Activated CD4-positive, alpha-beta T cell treated with anti-CD3 and anti-CD28 coated beads, Interleukin-2, amount 10 ng/mL, durations not matched to agents 7 days and 5 days (primary cell): ENCODE measurements at regions not wholly inside any gene's neighbourhood (a gene's known extent, or its start where the extent isn't known, plus 50 kb on each side); places are given as distances from the start of the nearest gene placed in this dataset.

Source experiments
- CTCF ChIA-PET: fragments of 350-600 bp; sonication (Branson Sonifier 250); formaldehyde crosslinking; loops from one replicate; lab custom pipeline; 2021; ENCODE audit warnings: antibody characterized with exemption; lab: Charles Lee
- POLR2A ChIA-PET: fragments of 350-600 bp; sonication (Branson Sonifier 250); formaldehyde crosslinking; loops from one replicate; lab custom pipeline; 2021; ENCODE audit warnings: antibody characterized with exemption; lab: Charles Lee
- DNase-seq: peaks from one replicate; pipeline ENCODE4 v3.0.0-alpha.2; 2020
- H3K27ac Mint-ChIP-seq: one replicate; pipeline ENCODE4 v1.8.0; 2021; ENCODE audit warnings: mild to moderate bottlenecking, moderate library complexity, mixed read lengths
- H3K27me3 Mint-ChIP-seq: one replicate; pipeline ENCODE4 v1.8.0; 2021; ENCODE audit warnings: mixed read lengths
- H3K36me3 Mint-ChIP-seq: one replicate; pipeline ENCODE4 v1.8.0; 2021; ENCODE audit warnings: low read depth, mixed read lengths
- H3K4me1 Mint-ChIP-seq: one replicate; pipeline ENCODE4 v1.8.0; 2021; ENCODE audit warnings: mixed read lengths
- H3K4me3 Mint-ChIP-seq: one replicate; pipeline ENCODE4 v1.8.0; 2021; ENCODE audit warnings: mild to moderate bottlenecking, moderate library complexity, mixed read lengths
- H3K9me3 Mint-ChIP-seq: one replicate; pipeline ENCODE4 v1.8.0; 2021; ENCODE audit warnings: mixed read lengths

DNA sequence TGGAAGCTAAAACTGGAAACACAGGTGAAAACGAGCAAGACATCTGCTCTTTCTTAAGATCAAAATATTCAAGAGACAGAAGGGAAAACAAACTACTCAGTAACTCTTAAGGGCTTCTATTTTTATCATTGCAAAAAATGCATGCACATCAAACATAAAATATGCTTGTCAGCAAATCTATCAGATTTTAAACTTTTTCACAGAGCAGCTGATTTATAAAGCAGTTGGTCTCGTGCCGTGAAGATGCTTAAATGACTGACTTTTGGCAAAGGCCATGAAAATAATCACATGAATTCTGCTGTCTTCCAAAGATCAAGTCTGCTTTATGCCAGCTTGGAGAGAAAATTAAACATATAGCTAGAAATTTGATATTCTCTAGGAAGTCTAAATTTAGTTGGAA, 482.1 kb upstream of the HS3ST1 start:
- CTCF ChIA-PET, result no interaction called here
- no peak for DNase-seq
- Mint-ChIP-seq H3K27ac (no peak overlapping the region), H3K4me1 (no peaks in the 10 kb centered on the region), H3K36me3 (no peaks in the 10 kb centered on the region), H3K9me3 (no peaks in the 10 kb centered on the region), H3K4me3 (no peak overlapping the region), H3K27me3 (no peaks in the 10 kb centered on the region)
- POLR2A ChIA-PET, result no interaction called here

DNA sequence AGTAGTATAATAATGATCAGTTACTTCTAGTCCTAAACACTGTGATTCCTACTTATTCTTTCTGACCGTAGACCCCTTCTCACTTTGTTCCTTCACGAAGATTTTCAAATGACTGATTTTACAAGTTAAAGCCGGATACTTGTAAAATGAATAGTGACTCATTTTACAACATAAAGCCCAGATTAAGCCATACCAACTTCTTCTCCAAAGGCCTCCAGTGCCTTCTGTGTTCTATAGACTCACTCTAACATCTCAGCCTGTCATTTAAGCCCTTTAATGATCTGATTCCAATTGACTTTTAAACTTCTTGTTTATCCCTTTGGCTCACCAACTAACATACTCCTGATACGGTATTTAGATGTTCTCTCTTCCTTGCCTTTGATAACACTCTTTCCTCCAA, 480.0 kb upstream of the HS3ST1 start:
- H3K4me1 Mint-ChIP-seq, result no peaks in the 10 kb centered on the region

DNA sequence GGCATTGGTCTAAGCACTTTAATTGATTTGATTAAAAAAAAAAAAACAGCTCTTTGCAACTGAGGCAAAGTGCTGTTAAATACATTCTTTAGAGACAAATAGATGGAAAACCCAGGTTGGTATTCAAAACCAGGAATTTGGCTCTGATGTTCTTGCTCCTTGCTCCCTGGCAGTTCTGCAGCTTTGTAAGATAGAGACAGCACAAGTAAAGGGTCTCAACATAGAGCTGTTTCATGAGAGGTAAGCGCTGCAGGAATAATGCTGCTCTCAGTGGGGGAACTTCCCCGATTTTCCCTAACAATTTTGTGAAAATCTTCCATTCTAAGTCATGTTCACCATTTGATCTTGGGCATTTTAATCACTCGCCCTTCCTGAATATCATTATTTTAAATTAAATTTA, 479.5 kb upstream of the HS3ST1 start:
- CTCF ChIA-PET, result no interaction called here
- H3K36me3 Mint-ChIP-seq, result no peaks in the 10 kb centered on the region
- no peaks in the 10 kb centered on the region for H3K27me3 Mint-ChIP-seq

More for the DNA sequence above, 480.0 kb upstream of the HS3ST1 start:
- ChIA-PET CTCF (no interaction called here), POLR2A (no interaction called here)
- Mint-ChIP-seq H3K36me3 (no peaks in the 10 kb centered on the region), H3K27ac (no peak overlapping the region), H3K9me3 (no peaks in the 10 kb centered on the region), H3K4me3 (no peak overlapping the region), H3K27me3 (no peaks in the 10 kb centered on the region)
- no peak for DNase-seq

DNA sequence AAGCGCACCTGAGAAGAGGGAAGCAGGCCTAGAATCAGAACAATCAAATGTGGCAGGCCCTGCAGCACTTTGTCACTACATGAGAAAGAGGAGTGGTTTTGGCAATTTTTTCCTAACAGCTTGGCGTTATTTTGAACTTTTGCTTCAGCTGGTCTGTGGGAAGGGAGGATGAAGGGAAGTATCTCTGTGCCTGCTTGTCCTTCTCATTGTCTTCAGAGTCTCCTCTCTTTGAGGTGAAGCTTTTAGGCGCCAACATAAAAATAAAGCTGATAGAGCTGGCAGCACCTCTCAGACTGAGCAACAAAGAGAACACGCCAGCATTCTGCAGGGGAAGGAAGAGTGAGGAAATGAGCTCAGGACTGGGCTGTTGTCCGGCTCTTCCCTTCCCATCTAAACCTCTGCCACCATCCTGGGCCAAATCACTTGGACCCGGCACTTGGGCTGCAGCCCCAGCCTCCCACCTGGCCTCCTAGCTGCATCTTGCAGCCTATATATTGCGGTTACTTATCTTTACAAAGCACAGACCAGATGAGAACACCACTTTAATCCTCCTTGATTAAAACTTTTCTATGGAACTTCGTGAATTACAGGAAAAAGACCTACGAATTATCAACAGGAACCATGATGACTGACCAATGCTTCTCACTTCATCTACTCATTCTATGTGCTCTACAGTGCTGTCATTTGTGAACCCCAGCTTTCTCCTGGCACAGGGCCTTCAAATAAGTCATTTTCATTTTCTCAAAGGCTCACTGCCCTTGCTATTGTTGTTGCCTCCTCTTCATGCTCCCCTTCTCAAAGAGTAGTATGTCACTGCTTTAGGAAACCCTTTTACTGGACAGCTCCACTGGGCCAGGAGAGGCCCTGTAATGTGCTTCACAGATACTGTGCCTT, 476.4 kb upstream of the HS3ST1 start:
- H3K4me1 Mint-ChIP-seq, result no peaks in the 10 kb centered on the region
- no peak for DNase-seq
- no peak overlapping the region for H3K4me3 Mint-ChIP-seq
- H3K27ac Mint-ChIP-seq, result no peak overlapping the region
- H3K27me3 Mint-ChIP-seq, result no peaks in the 10 kb centered on the region
- CTCF ChIA-PET, result no interaction called here
- POLR2A ChIA-PET, result no interaction called here
- H3K9me3 Mint-ChIP-seq, result no peaks in the 10 kb centered on the region
- no peaks in the 10 kb centered on the region for H3K36me3 Mint-ChIP-seq

More for the DNA sequence above, 479.5 kb upstream of the HS3ST1 start:
- Mint-ChIP-seq H3K27ac (no peak overlapping the region), H3K4me3 (no peak overlapping the region), H3K4me1 (no peaks in the 10 kb centered on the region), H3K9me3 (no peaks in the 10 kb centered on the region)
- POLR2A ChIA-PET, result no interaction called here
- no peak for DNase-seq

DNA sequence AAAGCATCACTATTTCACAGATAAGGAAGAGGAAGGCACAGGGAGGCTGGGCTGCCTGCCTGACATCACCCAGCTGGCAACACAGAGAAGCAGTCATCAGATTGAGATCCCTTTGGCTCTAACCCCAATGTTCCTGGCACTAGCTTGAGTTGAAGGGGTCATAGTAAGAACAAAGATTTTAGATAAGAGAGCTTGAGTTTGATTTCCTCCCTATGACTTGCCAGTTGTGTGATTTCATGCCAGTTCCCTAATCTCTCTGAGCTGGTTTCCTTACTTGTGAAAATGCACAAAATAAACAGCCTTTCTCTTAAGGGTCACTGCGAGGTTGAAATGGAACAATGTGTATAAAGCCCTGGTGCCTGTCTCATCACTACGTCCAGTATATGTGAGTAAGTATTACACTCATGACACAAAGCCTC, 475.4 kb upstream of the HS3ST1 start:
- ChIA-PET POLR2A (no interaction called here), CTCF (no interaction called here)
- no peak for DNase-seq
- H3K27ac Mint-ChIP-seq, result no peak overlapping the region
- H3K36me3 Mint-ChIP-seq, result no peaks in the 10 kb centered on the region
- no peaks in the 10 kb centered on the region for H3K4me1 Mint-ChIP-seq
- no peak overlapping the region for H3K4me3 Mint-ChIP-seq
- H3K9me3 Mint-ChIP-seq, result no peaks in the 10 kb centered on the region
- no peaks in the 10 kb centered on the region for H3K27me3 Mint-ChIP-seq

DNA sequence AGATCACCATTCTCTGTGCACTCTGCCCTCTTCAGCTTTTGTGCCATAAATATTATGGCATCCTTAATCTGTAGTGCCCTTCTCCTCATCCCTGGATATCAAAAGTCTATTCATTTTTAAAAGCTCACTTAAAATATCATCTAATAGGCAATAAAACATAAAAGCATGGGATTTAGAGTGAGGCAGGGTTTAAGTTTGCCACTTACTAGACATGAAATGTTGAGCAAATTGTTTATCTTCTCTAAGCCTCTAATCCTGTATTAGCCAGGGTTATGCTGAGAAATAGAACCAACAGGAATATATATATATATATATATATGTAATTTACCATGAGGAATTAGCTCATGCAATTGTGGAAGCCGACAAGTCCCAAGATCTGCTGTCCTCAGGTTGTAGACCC, 472.4 kb upstream of the HS3ST1 start:
- no peak for DNase-seq
- POLR2A ChIA-PET, result no interaction called here
- no peaks in the 10 kb centered on the region for H3K36me3 Mint-ChIP-seq
- no peaks in the 10 kb centered on the region for H3K27me3 Mint-ChIP-seq
- no peak overlapping the region for H3K27ac Mint-ChIP-seq
- no peaks in the 10 kb centered on the region for H3K4me1 Mint-ChIP-seq
- H3K9me3 Mint-ChIP-seq, result peaks cover 1% of the 10 kb centered on the region
- H3K4me3 Mint-ChIP-seq, result no peak overlapping the region
- CTCF ChIA-PET, result no interaction called here

DNA sequence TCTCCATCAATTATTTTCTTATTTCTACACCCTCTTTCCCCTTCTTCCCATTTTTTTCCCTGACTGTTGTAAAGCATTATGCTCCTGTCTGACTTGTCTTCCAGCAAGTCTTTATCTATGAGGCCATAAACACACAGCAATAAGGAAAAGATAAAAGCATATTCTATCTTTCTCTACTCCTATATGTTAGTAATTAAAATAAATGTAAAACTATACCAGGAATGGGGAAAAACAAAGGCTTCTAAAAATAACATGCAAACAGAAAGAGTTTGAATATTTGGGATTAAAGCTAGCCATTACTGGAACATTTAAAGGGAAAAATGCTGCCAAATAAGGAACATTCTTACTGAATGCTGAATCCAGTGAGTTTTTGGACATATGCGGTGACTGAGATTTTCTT, 471.7 kb upstream of the HS3ST1 start:
- ChIA-PET POLR2A (no interaction called here), CTCF (no interaction called here)
- H3K27me3 Mint-ChIP-seq, result no peaks in the 10 kb centered on the region
- H3K4me1 Mint-ChIP-seq, result no peaks in the 10 kb centered on the region
- H3K36me3 Mint-ChIP-seq, result no peaks in the 10 kb centered on the region
- H3K9me3 Mint-ChIP-seq, result peaks cover 1% of the 10 kb centered on the region
- DNase-seq, result no peak
- no peak overlapping the region for H3K4me3 Mint-ChIP-seq
- H3K27ac Mint-ChIP-seq, result no peak overlapping the region

DNA sequence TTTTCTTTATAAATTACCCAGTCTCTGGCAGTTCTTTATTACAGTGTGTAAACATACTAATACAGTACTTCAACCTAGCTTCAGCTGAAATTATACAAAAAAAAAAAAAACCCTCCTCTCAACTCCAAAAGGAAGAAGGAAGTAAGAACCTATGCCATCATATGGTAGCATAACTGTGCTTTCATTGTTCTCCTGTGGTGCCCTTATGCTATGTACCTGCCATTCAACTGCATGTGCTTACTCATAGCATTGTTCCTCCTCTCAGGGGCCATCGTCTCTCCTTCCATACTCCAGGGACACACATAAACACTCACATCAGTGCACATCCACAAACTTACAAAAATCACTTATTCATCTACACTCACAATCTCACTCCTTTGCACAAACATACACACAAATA, 470.1 kb upstream of the HS3ST1 start:
- no peak overlapping the region for H3K4me3 Mint-ChIP-seq
- H3K9me3 Mint-ChIP-seq, result peaks cover 1% of the 10 kb centered on the region
- CTCF ChIA-PET, result no interaction called here
- H3K27me3 Mint-ChIP-seq, result no peaks in the 10 kb centered on the region
- no peak overlapping the region for H3K27ac Mint-ChIP-seq
- no peaks in the 10 kb centered on the region for H3K36me3 Mint-ChIP-seq
- POLR2A ChIA-PET, result no interaction called here
- no peaks in the 10 kb centered on the region for H3K4me1 Mint-ChIP-seq
- no peak for DNase-seq

DNA sequence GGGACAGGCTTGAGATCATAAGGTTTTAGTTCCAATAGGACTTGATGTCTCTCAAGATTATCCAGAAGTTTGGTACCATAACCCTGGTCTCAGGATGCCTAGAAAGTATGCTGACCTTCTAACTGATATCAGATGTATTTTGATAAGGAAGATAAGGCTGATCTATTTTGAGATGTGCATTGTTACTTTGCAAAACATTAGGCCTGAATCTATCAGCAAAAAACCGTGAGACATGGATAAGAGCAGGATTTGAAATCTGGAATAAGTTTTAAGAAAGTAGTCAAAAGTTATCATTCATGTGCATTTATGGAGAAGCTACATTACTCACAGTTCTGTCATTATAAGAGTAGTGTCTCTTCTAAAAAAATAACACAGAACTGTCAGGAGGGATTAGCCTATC, 467.1 kb upstream of the HS3ST1 start:
- POLR2A ChIA-PET, result no interaction called here
- CTCF ChIA-PET, result no interaction called here

DNA sequence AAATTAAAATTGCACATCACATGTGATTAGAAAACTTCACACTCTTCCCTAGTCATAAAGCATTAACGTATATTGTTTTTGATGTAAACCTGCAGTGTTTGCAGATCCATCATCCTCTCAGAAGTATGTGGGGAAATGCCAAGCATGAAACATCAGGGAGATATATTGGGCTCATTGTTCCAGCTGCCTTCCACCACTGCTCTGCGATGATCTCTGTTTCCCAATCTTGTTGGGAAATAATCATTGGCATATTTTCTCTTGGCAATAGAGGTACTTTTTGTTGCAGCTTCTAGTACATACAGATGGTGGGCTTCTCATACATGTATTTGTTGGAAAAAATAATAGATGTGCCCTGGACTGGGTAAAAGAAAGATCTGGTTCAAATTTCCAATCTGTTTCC, 466.3 kb upstream of the HS3ST1 start:
- no peak overlapping the region for H3K4me3 Mint-ChIP-seq
- POLR2A ChIA-PET, result no interaction called here
- H3K9me3 Mint-ChIP-seq, result peaks cover 1% of the 10 kb centered on the region
- no peak for DNase-seq
- H3K27me3 Mint-ChIP-seq, result no peaks in the 10 kb centered on the region
- H3K36me3 Mint-ChIP-seq, result no peaks in the 10 kb centered on the region
- CTCF ChIA-PET, result no interaction called here
- no peak overlapping the region for H3K27ac Mint-ChIP-seq
- H3K4me1 Mint-ChIP-seq, result no peaks in the 10 kb centered on the region

More for the DNA sequence above, 467.1 kb upstream of the HS3ST1 start:
- DNase-seq, result no peak
- no peak overlapping the region for H3K4me3 Mint-ChIP-seq
- peaks cover 1% of the 10 kb centered on the region for H3K9me3 Mint-ChIP-seq
- no peak overlapping the region for H3K27ac Mint-ChIP-seq
- H3K36me3 Mint-ChIP-seq, result no peaks in the 10 kb centered on the region
- H3K4me1 Mint-ChIP-seq, result no peaks in the 10 kb centered on the region
- H3K27me3 Mint-ChIP-seq, result no peaks in the 10 kb centered on the region

DNA sequence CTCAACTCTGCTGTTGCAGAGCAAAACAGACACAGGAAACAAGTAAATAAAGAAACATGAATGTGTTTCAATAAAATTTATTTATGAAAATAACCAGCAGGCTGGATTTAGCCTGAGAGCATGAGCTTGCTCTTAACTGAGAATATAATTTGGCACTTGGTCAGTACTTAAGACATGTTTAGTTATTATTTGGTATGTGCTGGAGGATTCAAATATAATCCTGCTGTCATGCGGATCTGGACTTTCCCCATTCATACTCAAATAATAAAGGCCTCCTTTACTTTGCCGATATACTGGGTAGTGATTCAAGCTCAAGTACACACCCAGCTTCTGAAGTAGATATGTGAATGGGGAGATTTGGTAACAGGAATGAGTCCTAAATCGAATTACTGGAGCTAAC, 465.5 kb upstream of the HS3ST1 start:
- Mint-ChIP-seq H3K36me3 (no peaks in the 10 kb centered on the region), H3K27me3 (no peaks in the 10 kb centered on the region), H3K4me3 (no peak overlapping the region), H3K9me3 (peaks cover 1% of the 10 kb centered on the region), H3K4me1 (no peaks in the 10 kb centered on the region), H3K27ac (no peak overlapping the region)
- POLR2A ChIA-PET, result no interaction called here
- CTCF ChIA-PET, result no interaction called here
- DNase-seq, result no peak

DNA sequence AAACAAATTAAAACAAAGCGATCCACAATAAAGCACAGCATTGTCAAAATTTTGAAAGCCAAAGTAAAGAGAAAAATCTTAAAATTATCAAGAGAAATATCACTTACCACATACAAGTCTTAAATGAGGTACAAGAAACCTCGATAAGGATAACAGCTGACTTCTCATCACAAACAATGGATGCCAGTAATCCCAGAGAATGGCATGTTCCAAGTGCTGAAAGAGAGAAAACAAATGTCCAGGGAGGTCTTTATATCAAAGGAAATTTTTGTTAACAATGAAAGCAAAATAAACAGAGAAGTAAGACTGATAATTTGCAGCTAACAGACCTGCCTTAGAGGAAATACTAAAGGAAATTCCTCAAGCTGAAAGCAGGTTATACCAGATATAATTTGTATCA, 460.4 kb upstream of the HS3ST1 start:
- Mint-ChIP-seq H3K27ac (no peak overlapping the region), H3K27me3 (no peaks in the 10 kb centered on the region), H3K9me3 (no peaks in the 10 kb centered on the region), H3K36me3 (no peaks in the 10 kb centered on the region), H3K4me3 (no peak overlapping the region), H3K4me1 (no peaks in the 10 kb centered on the region)
- POLR2A ChIA-PET, result no interaction called here
- CTCF ChIA-PET, result no interaction called here
- no peak for DNase-seq

DNA sequence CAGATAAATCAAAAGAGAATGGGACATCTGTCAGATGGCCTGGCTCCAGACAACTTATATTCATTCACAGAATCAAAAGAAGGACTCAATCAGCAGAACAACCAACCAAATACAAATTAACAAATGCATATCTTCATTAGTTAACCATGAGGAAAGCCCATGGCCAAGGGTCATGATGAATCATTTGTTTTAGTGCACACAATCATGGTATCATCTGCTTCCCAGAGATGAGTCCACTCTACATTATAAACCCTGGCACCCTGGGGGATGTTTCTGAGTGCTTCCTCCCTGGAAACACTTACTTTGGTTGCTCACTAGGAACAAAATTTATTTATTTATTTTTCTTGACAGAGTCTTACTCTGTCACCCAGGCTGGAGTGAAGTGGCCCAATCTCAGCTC, 453.3 kb upstream of the HS3ST1 start:
- no peak for DNase-seq
- ChIA-PET CTCF (no interaction called here), POLR2A (no interaction called here)
- Mint-ChIP-seq H3K9me3 (peaks cover under 1% of the 10 kb centered on the region), H3K27ac (no peak overlapping the region), H3K36me3 (no peaks in the 10 kb centered on the region), H3K4me1 (no peaks in the 10 kb centered on the region), H3K4me3 (no peak overlapping the region), H3K27me3 (no peaks in the 10 kb centered on the region)

DNA sequence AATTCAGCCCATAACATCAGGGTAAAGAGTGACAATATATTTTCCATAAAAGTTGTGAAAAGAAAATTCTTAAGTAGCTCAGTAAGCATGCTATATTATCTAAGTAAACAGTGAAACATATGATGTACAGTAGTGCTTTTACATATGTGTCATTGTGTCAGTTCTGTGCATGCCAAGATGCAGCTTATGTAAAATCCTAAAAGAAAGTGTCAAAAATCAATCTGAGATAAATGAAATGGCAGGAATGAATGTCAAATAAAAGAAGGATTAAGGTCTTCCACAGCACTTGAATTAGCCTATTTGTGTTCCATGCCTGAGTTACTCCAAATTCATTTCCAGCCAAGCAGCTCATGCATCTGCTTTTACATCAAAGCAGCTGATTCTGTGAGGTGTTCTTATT, 452.7 kb upstream of the HS3ST1 start:
- Mint-ChIP-seq H3K4me3 (no peak overlapping the region), H3K27ac (no peak overlapping the region), H3K36me3 (no peaks in the 10 kb centered on the region), H3K9me3 (peaks cover 5% of the 10 kb centered on the region), H3K27me3 (no peaks in the 10 kb centered on the region), H3K4me1 (no peaks in the 10 kb centered on the region)
- DNase-seq, result no peak
- CTCF ChIA-PET, result no interaction called here
- POLR2A ChIA-PET, result no interaction called here
